HCT116 (cell line): ENCODE measurements at regions not wholly inside any gene's neighbourhood (a gene's known extent, or its start where the extent isn't known, plus 50 kb on each side); places are given as distances from the start of the nearest gene placed in this dataset.

Source experiments
- CBX3 ChIP-seq: IDR thresholded peaks from 2 replicates; pipeline ENCODE4 v1.6.1; 2012; ENCODE audit warnings: low read depth
- ELF1 ChIP-seq: IDR thresholded peaks from 2 replicates; pipeline ENCODE4 v1.6.1; 2012; ENCODE audit warnings: low read depth, borderline replicate concordance
- EZH2 ChIP-seq: fragments of 200-600 bp; sonication (generic); IDR thresholded peaks from 2 replicates; pipeline ENCODE4 v1.6.1; 2017; ENCODE audit warnings: antibody characterized with exemption, mixed run types
- FOSL1 ChIP-seq: IDR thresholded peaks from 2 replicates; pipeline ENCODE4 v1.6.1; 2012; ENCODE audit warnings: low read depth
- JUND ChIP-seq: IDR thresholded peaks from 2 replicates; pipeline ENCODE4 v1.6.1; 2012
- POLR2A ChIP-seq: IDR thresholded peaks from 2 replicates; pipeline ENCODE4 v1.7.0; 2011; ENCODE audit warnings: borderline replicate concordance; ENCODE audit not compliant: insufficient read depth, insufficient read length; ENCODE audit errors: extremely low read depth
- POLR2AphosphoS5 ChIP-seq: IDR thresholded peaks from 2 replicates; pipeline ENCODE4 v1.6.1; 2011; ENCODE audit warnings: mild to moderate bottlenecking, low read depth, low read length, moderate library complexity
- RAD21 ChIP-seq: IDR thresholded peaks from 2 replicates; pipeline ENCODE4 v1.6.1; 2012; ENCODE audit warnings: low read depth, mild to moderate bottlenecking
- YY1 ChIP-seq: IDR thresholded peaks from 2 replicates; pipeline ENCODE4 v1.6.1; 2011; ENCODE audit warnings: low read length, low read depth, moderate library complexity, mild to moderate bottlenecking; ENCODE audit not compliant: insufficient replicate concordance; ENCODE audit errors: extremely low read depth
- ZNF274 ChIP-seq: fragments of 200-500 bp; sonication (Bioruptor generic); IDR thresholded peaks from 2 replicates; pipeline ENCODE4 v1.6.1; 2014; ENCODE audit warnings: mild to moderate bottlenecking, low read depth, low read length, inconsistent platforms
- TF ChIP-seq, protein P1 (sequence below), 3 experiments: fragments of 200-600 bp in 1 of 3; sonication (generic) in 1 of 3; IDR thresholded peaks in 2 of 3; conservative IDR thresholded peaks in 1 of 3; 2 replicates each; pipeline ENCODE4 v1.5.1; 2012 to 2017; ENCODE audit warnings: low read depth in 2 of 3, low read length in 2 of 3, antibody characterized with exemption in 1 of 3, borderline replicate concordance in 1 of 3, control low read depth in 1 of 3, mild to moderate bottlenecking in 1 of 3, mixed read lengths in 1 of 3, mixed run types in 1 of 3, moderate library complexity in 1 of 3; ENCODE audit not compliant: insufficient read depth in 1 of 3
- TF ChIP-seq, protein P2 (sequence below): IDR thresholded peaks from 2 replicates; pipeline ENCODE4 v1.6.1; 2012; ENCODE audit warnings: low read depth
- TF ChIP-seq, protein P3 (sequence below): IDR thresholded peaks from 2 replicates; pipeline ENCODE4 v1.6.1; 2012

DNA sequence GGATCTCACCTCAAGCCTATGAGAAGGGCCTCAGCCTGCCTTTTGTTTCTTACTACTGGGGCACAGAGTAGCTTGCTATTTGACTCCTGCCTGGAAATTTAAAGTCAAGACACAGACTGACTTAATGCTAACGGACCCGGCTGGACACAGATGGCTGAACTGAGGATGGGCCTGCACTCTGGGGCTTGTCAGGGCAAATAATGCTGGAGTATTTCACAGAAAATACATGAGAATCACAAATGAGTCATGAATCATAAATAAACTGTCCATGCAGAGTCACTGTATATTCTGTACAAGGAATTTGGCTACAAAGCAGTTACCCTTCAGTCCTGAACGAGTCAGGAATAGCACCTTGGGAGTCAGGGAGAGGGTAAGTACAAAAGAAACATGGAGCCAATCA, 683.2 kb upstream of the FOXG1 start:
- TF ChIP-seq, protein P1, sequence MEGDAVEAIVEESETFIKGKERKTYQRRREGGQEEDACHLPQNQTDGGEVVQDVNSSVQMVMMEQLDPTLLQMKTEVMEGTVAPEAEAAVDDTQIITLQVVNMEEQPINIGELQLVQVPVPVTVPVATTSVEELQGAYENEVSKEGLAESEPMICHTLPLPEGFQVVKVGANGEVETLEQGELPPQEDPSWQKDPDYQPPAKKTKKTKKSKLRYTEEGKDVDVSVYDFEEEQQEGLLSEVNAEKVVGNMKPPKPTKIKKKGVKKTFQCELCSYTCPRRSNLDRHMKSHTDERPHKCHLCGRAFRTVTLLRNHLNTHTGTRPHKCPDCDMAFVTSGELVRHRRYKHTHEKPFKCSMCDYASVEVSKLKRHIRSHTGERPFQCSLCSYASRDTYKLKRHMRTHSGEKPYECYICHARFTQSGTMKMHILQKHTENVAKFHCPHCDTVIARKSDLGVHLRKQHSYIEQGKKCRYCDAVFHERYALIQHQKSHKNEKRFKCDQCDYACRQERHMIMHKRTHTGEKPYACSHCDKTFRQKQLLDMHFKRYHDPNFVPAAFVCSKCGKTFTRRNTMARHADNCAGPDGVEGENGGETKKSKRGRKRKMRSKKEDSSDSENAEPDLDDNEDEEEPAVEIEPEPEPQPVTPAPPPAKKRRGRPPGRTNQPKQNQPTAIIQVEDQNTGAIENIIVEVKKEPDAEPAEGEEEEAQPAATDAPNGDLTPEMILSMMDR (IDR thresholded peaks at IDR 0.05 in 2 of 3, conservative IDR thresholded peaks at IDR 0.05 in 1 of 3; ENCODE audit: borderline replicate concordance in 1 of 3, insufficient read depth in 1 of 3, low read depth in 2 of 3, low read length in 2 of 3): no peak
- no peak for TF ChIP-seq JUND
- TF ChIP-seq, protein P2, sequence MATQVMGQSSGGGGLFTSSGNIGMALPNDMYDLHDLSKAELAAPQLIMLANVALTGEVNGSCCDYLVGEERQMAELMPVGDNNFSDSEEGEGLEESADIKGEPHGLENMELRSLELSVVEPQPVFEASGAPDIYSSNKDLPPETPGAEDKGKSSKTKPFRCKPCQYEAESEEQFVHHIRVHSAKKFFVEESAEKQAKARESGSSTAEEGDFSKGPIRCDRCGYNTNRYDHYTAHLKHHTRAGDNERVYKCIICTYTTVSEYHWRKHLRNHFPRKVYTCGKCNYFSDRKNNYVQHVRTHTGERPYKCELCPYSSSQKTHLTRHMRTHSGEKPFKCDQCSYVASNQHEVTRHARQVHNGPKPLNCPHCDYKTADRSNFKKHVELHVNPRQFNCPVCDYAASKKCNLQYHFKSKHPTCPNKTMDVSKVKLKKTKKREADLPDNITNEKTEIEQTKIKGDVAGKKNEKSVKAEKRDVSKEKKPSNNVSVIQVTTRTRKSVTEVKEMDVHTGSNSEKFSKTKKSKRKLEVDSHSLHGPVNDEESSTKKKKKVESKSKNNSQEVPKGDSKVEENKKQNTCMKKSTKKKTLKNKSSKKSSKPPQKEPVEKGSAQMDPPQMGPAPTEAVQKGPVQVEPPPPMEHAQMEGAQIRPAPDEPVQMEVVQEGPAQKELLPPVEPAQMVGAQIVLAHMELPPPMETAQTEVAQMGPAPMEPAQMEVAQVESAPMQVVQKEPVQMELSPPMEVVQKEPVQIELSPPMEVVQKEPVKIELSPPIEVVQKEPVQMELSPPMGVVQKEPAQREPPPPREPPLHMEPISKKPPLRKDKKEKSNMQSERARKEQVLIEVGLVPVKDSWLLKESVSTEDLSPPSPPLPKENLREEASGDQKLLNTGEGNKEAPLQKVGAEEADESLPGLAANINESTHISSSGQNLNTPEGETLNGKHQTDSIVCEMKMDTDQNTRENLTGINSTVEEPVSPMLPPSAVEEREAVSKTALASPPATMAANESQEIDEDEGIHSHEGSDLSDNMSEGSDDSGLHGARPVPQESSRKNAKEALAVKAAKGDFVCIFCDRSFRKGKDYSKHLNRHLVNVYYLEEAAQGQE: no peak
- TF ChIP-seq, protein P3, sequence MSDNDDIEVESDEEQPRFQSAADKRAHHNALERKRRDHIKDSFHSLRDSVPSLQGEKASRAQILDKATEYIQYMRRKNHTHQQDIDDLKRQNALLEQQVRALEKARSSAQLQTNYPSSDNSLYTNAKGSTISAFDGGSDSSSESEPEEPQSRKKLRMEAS: no peak
- TF ChIP-seq POLR2A: no peak
- TF ChIP-seq FOSL1: no peak
- no peak for TF ChIP-seq RAD21
- TF ChIP-seq POLR2AphosphoS5: no peak
- TF ChIP-seq EZH2: no peak
- TF ChIP-seq YY1: no peak
- TF ChIP-seq CBX3: no peak
- TF ChIP-seq ZNF274: no peak
- no peak for TF ChIP-seq ELF1
